ENCODE measurements at regions not wholly inside any gene's neighbourhood (a gene's known extent, or its start where the extent isn't known, plus 50 kb on each side); places are given as distances from the start of the nearest gene placed in this dataset.
"Not testable (repeated sequence)": the region's sequence is repeated elsewhere in the genome, so short reads cannot be mapped to it uniquely, and the experiment has no call there.

DNA sequence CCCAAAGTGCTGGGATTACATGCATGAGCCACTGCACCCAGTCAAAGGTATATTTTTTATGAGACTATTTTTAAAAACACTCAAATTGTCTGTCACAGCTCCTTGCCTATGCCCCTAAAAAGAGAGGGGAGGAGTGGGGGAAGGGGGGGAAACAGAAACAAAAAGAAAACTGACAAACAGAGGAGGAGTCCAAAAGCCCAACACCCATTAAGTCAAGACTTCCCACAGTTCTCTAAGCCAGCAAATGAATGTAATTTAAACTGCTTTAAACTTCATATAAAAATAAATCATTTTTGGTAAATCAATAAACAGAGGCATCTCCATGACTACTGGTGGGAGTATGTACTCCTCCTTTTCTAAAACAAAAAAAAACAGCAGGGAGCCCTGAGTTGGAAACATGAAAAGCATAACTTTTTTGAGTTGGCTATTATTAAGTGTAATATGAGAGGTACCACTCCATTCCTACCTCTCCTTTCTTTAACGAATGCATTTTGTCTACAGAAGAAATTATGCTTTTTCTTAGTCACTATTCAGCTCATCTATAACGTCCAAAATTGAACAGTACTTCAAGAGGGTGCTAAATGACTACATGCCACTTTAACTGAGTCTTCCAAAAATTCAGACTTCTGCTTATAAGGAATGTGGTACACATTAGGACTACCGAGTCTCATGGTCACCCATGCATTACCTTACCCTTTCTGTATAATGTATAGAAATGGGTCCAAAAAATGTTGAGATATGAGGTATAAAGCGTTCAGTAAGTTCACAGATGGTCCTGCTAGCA, 119.0 kb upstream of the PRSS16 start:
- no peaks in the 10 kb centered on the region for H3K36me3 ChIP-seq (ENCODE audit: control insufficient read depth, insufficient read depth, low read length)
- no peak overlapping the region for H3K9ac ChIP-seq (ENCODE audit: low read depth, low read length)
- no peaks in the 10 kb centered on the region for H3K4me1 ChIP-seq (ENCODE audit: control insufficient read depth, insufficient read depth, low read length)
- H3K4me3 ChIP-seq (ENCODE audit: low read depth, low read length): no peak overlapping the region
- no peaks in the 10 kb centered on the region for H3K9me3 ChIP-seq (ENCODE audit: control insufficient read depth, insufficient read depth, low read length)
- no peaks in the 10 kb centered on the region for H3K27me3 ChIP-seq (ENCODE audit: control insufficient read depth, insufficient read depth, low read length)

DNA sequence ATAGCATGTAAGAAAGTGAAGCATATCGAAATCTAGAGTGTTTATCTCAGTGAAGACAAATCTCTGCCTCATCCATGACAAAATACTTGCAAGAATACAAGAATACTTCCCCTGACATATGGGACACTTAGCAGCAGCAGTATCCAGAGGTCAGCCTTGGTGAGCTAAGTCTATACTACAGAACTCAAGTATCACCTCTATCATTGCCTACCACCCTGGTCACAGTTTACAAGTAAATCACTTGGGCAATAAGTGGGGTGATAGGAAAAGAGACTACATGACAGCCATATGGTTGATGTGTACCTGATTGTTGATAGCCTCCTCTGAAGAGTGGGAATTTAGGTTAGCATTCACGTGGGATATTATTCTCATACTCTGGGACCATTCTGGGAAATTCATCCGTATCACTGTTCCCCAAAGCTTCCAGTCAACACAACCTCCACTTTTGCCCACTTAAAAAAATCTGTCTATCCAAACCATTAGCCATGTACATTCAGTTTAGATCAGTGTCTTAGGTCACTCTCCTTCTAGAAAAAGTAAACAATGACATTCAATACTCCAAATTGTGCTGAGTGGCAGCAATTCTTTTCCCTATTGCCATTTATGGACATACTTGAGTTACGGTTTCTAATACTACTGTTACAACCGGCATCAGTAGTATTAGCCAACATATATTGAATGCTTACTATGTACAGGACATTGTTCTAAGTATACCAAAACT, 118.2 kb upstream of the PRSS16 start:
- Histone ChIP-seq H3K9ac (ENCODE audit: low read depth, low read length) (no peak overlapping the region), H3K4me3 (ENCODE audit: low read depth, low read length) (no peak overlapping the region), H3K9me3 (ENCODE audit: control insufficient read depth, insufficient read depth, low read length) (no peaks in the 10 kb centered on the region), H3K27me3 (ENCODE audit: control insufficient read depth, insufficient read depth, low read length) (no peaks in the 10 kb centered on the region), H3K4me1 (ENCODE audit: control insufficient read depth, insufficient read depth, low read length) (no peaks in the 10 kb centered on the region), H3K36me3 (ENCODE audit: control insufficient read depth, insufficient read depth, low read length) (no peaks in the 10 kb centered on the region)

DNA sequence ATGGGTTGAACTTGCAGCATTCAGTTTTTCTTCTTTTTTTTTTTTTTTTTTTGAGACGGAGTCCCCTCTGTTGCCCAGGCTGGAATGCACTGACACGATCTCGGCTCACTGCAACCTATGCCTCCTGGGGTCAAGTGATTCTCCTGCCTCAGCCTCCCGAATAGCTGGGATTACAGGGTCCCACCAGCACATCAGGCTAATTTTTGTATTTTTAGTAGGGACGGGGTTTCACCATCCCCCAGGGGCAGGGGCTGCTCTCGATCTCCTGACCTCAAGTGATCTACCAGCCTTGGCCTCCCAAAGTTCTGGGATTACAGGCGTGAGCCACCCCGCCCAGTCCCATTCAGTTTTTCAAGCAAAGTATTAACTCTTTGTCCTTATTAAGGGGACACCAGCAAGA, 117.6 kb upstream of the PRSS16 start:
- Histone ChIP-seq H3K9me3 (ENCODE audit: control insufficient read depth, insufficient read depth, low read length) (no peaks in the 10 kb centered on the region), H3K4me1 (ENCODE audit: control insufficient read depth, insufficient read depth, low read length) (no peaks in the 10 kb centered on the region), H3K4me3 (ENCODE audit: low read depth, low read length) (no peak overlapping the region), H3K9ac (ENCODE audit: low read depth, low read length) (no peak overlapping the region), H3K36me3 (ENCODE audit: control insufficient read depth, insufficient read depth, low read length) (no peaks in the 10 kb centered on the region), H3K27me3 (ENCODE audit: control insufficient read depth, insufficient read depth, low read length) (no peaks in the 10 kb centered on the region)

DNA sequence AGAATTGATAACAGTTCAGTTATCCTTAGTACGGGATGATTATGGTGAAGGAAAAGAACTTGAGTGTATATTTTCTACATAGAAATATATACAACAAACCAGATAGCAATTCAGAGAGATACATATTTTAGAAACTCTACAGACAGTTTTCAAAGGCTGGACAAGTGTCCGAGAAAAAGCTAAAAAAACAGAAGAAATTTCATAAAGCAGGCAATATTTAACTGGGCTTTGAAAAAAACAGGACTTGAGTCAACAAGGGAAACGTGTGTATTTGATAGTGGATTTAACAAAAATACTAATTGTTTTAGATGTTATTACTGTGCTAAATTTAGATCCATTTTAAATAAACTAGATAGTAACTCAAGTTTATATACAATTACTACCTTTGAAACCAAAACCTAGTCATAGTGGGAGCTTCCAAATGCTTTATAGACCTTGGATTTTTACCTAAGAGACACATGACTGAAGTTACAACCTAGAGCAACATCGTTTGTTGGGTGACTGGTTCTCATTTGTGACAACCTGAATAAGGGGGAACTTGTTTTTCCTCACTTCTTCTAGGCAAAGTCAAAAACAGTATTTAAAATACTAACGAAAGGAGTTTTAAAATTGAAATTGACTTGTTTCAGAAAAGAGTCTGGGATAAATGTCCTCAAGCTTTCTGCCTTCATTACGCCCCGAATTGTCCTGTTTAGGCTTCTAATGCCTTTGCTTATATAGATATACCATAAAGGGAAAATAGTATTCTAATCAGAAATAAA, 116.7 kb upstream of the PRSS16 start:
- H3K36me3 ChIP-seq (ENCODE audit: control insufficient read depth, insufficient read depth, low read length): no peaks in the 10 kb centered on the region
- no peaks in the 10 kb centered on the region for H3K4me1 ChIP-seq (ENCODE audit: control insufficient read depth, insufficient read depth, low read length)
- H3K4me3 ChIP-seq (ENCODE audit: low read depth, low read length): peak overlapping the region; percentile 88
- no peaks in the 10 kb centered on the region for H3K27me3 ChIP-seq (ENCODE audit: control insufficient read depth, insufficient read depth, low read length)
- H3K9ac ChIP-seq (ENCODE audit: low read depth, low read length): peak overlapping the region; percentile 47
- H3K9me3 ChIP-seq (ENCODE audit: control insufficient read depth, insufficient read depth, low read length): no peaks in the 10 kb centered on the region

DNA sequence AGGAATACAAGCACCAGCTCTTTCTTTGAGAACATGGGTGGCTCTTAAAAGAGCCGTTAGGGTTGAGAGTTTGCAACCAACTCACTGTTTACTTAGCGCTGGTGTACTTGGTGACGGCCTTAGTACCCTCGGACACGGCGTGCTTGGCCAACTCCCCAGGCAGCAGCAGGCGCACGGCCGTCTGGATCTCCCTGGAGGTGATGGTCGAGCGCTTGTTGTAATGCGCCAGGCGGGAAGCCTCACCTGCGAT, 115.3 kb upstream of the PRSS16 start:
- not testable (repeated sequence) for H3K9me3 ChIP-seq (ENCODE audit: control insufficient read depth, insufficient read depth, low read length)
- peak overlapping the region; percentile 88 for H3K4me3 ChIP-seq (ENCODE audit: low read depth, low read length)

DNA sequence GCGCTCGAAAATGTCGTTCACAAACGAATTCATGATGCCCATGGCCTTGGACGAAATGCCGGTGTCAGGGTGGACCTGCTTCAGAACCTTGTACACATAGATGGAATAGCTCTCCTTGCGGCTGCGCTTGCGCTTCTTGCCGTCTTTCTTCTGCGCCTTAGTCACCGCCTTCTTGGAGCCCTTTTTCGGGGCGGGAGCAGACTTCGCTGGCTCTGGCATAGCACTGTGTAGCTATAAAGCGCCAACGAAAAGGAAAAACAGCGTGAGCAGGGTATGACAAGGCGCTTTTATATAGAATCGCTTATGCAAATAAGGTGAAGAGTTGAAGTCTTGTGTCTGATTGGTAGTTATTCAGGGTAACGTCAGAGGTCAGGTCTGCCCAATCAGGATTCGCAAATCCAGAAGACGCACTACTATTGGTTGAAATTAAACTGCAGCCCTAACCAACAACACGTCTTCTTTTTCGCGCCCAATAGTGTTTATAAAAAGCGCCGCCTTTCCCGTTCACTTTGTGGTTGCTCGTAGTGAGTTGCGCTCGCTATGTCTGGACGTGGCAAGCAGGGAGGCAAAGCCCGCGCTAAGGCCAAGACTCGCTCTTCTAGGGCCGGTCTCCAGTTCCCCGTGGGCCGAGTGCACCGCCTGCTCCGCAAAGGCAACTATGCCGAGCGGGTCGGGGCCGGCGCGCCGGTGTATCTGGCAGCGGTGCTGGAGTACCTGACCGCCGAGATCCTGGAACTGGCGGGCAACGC, 114.8 kb upstream of the PRSS16 start:
- Histone ChIP-seq H3K36me3 (ENCODE audit: control insufficient read depth, insufficient read depth, low read length) (no peaks in the 10 kb centered on the region), H3K4me3 (ENCODE audit: low read depth, low read length) (peak overlapping the region; percentile 88), H3K9ac (ENCODE audit: low read depth, low read length) (peak overlapping the region; percentile 96), H3K4me1 (ENCODE audit: control insufficient read depth, insufficient read depth, low read length) (peaks cover 11% of the 10 kb centered on the region), H3K9me3 (ENCODE audit: control insufficient read depth, insufficient read depth, low read length) (no peaks in the 10 kb centered on the region), H3K27me3 (ENCODE audit: control insufficient read depth, insufficient read depth, low read length) (no peaks in the 10 kb centered on the region)

More for the DNA sequence above, 115.3 kb upstream of the PRSS16 start:
- H3K36me3 ChIP-seq (ENCODE audit: control insufficient read depth, insufficient read depth, low read length); H3K4me1 ChIP-seq (ENCODE audit: control insufficient read depth, insufficient read depth, low read length); H3K27me3 ChIP-seq (ENCODE audit: control insufficient read depth, insufficient read depth, low read length): not testable (repeated sequence)
- peak overlapping the region; percentile 87 for H3K9ac ChIP-seq (ENCODE audit: low read depth, low read length)

DNA sequence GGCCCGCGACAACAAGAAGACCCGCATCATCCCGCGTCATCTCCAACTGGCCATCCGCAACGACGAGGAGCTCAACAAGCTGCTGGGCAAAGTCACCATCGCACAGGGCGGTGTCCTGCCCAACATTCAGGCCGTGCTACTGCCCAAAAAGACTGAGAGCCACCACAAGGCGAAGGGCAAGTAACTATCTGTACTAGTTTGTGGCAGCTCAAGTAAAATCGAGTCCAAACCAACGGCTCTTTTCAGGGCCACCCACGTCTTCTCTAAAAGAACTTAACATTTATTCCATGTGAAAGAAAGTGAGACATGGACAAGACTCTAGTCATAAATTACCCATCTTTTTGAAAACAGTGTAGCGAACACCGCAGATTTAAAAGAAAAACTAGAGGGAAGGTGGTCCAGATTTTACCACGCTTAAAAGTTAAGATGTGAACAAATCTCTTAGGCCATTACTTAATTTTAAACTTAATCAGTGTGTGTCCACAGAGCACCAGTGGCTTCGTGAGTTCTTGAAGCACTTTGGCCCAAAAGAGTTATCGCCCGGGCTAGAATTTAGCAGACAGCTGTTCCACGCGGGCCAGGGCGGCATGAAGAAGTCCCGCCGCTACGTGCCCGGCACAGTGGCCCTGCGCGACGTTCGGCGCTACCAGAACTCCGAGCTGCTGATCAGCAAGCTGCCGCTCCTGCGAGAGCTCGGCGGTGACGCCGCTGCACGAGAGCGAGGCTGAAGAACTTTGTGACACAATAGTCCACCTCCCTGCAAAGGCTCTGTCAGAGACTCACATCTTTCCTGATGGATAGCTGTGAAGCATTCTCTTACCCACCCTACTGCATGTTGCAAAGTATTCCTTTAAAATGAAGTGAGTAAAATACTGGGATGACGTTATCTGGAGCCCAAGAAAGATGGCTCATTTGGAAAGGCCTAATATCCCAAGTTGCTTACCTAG, 113.9 kb upstream of the PRSS16 start:
- no peaks in the 10 kb centered on the region for H3K27me3 ChIP-seq (ENCODE audit: control insufficient read depth, insufficient read depth, low read length)
- peaks cover 15% of the 10 kb centered on the region for H3K4me1 ChIP-seq (ENCODE audit: control insufficient read depth, insufficient read depth, low read length)

DNA sequence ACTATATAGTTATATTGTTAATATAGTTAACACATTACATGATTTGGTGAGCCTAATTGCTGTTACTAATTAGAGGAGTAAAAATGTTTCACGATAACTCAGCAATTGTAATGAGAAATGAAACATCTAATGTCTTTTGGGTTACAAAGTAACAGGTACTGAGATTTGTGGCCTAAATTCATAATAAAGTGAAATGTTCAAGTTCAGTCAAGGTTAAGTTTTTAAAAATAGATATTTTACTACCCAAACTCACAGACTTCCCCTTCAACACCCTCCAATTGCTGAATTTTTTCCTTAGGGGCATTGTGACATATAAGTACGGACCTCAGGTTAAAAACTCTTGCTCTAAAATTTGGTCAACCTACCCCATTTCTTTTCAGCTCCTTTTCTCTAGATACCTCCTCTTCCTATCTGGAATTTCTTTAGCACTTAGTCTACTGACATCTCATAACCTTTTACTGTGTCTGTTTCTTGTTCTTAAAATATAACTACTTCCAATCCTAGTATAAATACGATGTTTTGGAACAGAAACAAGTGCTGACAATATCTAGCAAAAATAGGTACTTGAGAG, 112.3 kb upstream of the PRSS16 start:
- Histone ChIP-seq H3K9ac (ENCODE audit: low read depth, low read length) (peak overlapping the region; percentile 1), H3K4me1 (ENCODE audit: control insufficient read depth, insufficient read depth, low read length) (peaks cover 18% of the 10 kb centered on the region), H3K27me3 (ENCODE audit: control insufficient read depth, insufficient read depth, low read length) (no peaks in the 10 kb centered on the region), H3K4me3 (ENCODE audit: low read depth, low read length) (no peak overlapping the region), H3K9me3 (ENCODE audit: control insufficient read depth, insufficient read depth, low read length) (no peaks in the 10 kb centered on the region), H3K36me3 (ENCODE audit: control insufficient read depth, insufficient read depth, low read length) (no peaks in the 10 kb centered on the region)

More for the DNA sequence above, 113.9 kb upstream of the PRSS16 start:
- Histone ChIP-seq H3K9me3 (ENCODE audit: control insufficient read depth, insufficient read depth, low read length) (no peaks in the 10 kb centered on the region), H3K4me3 (ENCODE audit: low read depth, low read length) (peak overlapping the region; percentile 87), H3K9ac (ENCODE audit: low read depth, low read length) (peak overlapping the region; percentile 96), H3K36me3 (ENCODE audit: control insufficient read depth, insufficient read depth, low read length) (no peaks in the 10 kb centered on the region)

DNA sequence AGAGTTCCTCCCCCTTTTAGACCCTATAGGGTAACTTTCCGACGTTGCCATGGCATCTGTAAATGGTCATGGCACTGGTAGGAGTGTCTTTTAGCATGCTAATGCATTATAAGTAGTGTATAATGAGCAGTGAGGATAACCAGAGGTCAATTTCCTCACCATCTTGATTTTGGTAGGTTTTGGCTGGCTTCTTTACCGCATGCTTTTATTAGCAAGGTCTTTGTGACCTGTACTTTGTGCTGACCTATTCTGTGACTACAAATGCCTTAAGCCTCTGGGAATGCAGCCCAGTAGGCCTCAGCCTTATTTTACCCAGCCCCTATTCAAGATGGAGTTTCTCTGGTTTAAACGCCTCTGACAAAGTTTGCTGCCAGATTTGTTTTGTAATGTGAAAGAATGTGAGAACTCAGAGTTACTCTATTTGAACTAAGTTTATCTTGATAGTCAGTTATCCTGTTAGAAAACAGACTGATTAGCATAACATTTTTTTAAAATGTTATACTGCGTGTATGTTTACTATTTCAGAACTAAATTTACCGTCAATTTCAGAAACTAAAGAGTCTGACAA, 111.3 kb upstream of the PRSS16 start:
- H3K9me3 ChIP-seq (ENCODE audit: control insufficient read depth, insufficient read depth, low read length): no peaks in the 10 kb centered on the region
- H3K4me3 ChIP-seq (ENCODE audit: low read depth, low read length): no peak overlapping the region
- no peaks in the 10 kb centered on the region for H3K36me3 ChIP-seq (ENCODE audit: control insufficient read depth, insufficient read depth, low read length)
- H3K27me3 ChIP-seq (ENCODE audit: control insufficient read depth, insufficient read depth, low read length): no peaks in the 10 kb centered on the region
- H3K4me1 ChIP-seq (ENCODE audit: control insufficient read depth, insufficient read depth, low read length): peaks cover 18% of the 10 kb centered on the region
- H3K9ac ChIP-seq (ENCODE audit: low read depth, low read length): no peak overlapping the region

DNA sequence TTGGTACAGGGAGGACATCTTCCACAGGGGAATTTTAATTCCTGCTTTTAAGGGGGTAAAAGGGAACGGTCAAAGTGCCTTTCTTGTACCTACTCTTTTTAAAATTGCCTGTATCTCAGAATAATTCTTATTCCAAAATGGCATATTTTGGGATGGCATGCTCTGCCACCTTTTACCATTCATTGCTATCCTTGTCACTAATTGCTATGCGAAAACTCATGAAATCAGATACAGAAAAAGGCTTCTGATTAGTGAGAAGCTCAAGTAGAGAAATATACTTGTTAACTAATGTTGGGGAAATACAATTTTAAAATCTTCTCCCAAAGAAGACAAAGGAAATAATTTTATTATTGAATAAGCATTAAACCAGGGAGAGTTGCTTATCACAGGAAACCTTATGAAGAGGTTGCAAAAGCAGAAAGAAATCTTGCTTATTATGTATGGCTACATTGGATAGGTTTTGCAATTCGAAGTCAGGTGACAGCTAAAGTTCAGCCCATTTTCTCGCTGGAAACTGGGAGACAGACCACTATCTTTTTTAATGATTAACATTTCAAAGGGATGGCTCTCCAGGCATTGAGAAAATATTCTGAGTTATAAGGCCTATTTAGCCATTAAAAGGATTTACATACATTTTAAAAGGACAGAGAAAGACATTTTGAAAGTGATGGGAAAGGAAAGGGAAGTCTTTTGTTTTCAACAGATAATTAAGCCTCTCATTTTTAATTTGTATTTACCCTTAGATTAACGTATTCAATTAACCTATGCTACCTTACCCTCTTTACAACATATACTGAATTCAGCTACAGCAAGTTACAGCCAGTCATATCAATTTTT, 110.3 kb upstream of the PRSS16 start:
- peak overlapping the region; percentile 8 for H3K9ac ChIP-seq (ENCODE audit: low read depth, low read length)
- no peaks in the 10 kb centered on the region for H3K27me3 ChIP-seq (ENCODE audit: control insufficient read depth, insufficient read depth, low read length)
- peaks cover 18% of the 10 kb centered on the region for H3K4me1 ChIP-seq (ENCODE audit: control insufficient read depth, insufficient read depth, low read length)
- H3K4me3 ChIP-seq (ENCODE audit: low read depth, low read length): no peak overlapping the region
- H3K36me3 ChIP-seq (ENCODE audit: control insufficient read depth, insufficient read depth, low read length): no peaks in the 10 kb centered on the region
- no peaks in the 10 kb centered on the region for H3K9me3 ChIP-seq (ENCODE audit: control insufficient read depth, insufficient read depth, low read length)
